Liver (tissue), 8 donors: ENCODE measurements at regions not wholly inside any gene's neighbourhood (a gene's known extent, or its start where the extent isn't known, plus 50 kb on each side); places are given as distances from the start of the nearest gene placed in this dataset.

Source experiments
- DNase-seq: peaks from one replicate; pipeline ENCODE4 v3.0.0-alpha.2; 2017; ENCODE audit warnings: low spot score
- H3K27ac ChIP-seq, 2 donors: one replicate each; pipeline ENCODE4 v1.7.0; 2013; ENCODE audit warnings: inconsistent platforms in 2 of 2, low read length in 2 of 2, control low read depth in 1 of 2, low read depth in 1 of 2, mild to moderate bottlenecking in 1 of 2
- H3K27me3 ChIP-seq, 4 donors: one replicate each; pipeline versions ENCODE4 v1.6.1 to v1.7.0; 2013; ENCODE audit warnings: low read length in 3 of 4, inconsistent platforms in 1 of 4, mild to moderate bottlenecking in 1 of 4, moderate library complexity in 1 of 4; ENCODE audit not compliant: control insufficient read depth in 4 of 4, insufficient read depth in 4 of 4
- H3K36me3 ChIP-seq, 4 donors: one replicate each; pipeline versions ENCODE4 v1.6.1 to v1.7.0; 2013; ENCODE audit warnings: low read length in 3 of 4, mild to moderate bottlenecking in 3 of 4, low read depth in 1 of 4, moderate library complexity in 1 of 4; ENCODE audit not compliant: control insufficient read depth in 4 of 4, insufficient read depth in 3 of 4
- H3K4me1 ChIP-seq, 4 donors: one replicate each; pipeline versions ENCODE4 v1.6.1 to v1.7.0; 2013; ENCODE audit warnings: low read length in 3 of 4, mild to moderate bottlenecking in 3 of 4, moderate library complexity in 1 of 4; ENCODE audit not compliant: control insufficient read depth in 4 of 4, insufficient read depth in 4 of 4
- H3K4me3 ChIP-seq, 3 donors: one replicate each; pipeline versions ENCODE4 v1.6.1 to v1.7.0; 2013; ENCODE audit warnings: low read length in 3 of 3, control low read depth in 1 of 3, low read depth in 1 of 3, mild to moderate bottlenecking in 1 of 3
- H3K9ac ChIP-seq, 2 donors: one replicate each; pipeline ENCODE4 v1.7.0; 2013; ENCODE audit warnings: low read length in 2 of 2, mild to moderate bottlenecking in 2 of 2, moderate library complexity in 2 of 2, control low read depth in 1 of 2, low read depth in 1 of 2
- H3K9me3 ChIP-seq, 4 donors: one replicate each; pipeline versions ENCODE4 v1.6.1 to v1.7.0; 2013; ENCODE audit warnings: low read length in 3 of 4; ENCODE audit not compliant: control insufficient read depth in 4 of 4
- ATF3 ChIP-seq: IDR thresholded peaks from 2 replicates; pipeline ENCODE4 v1.6.1; 2016; ENCODE audit warnings: antibody characterized with exemption
- CTCF ChIP-seq: fragments of 150-350 bp; IDR thresholded peaks from 2 replicates; pipeline ENCODE4 v1.5.1; 2017; ENCODE audit warnings: improper control_type of control experiment, low read depth, low read length; ENCODE audit not compliant: missing input control
- FOXA1 ChIP-seq: IDR thresholded peaks from 2 replicates; pipeline ENCODE4 v1.6.1; 2016; ENCODE audit warnings: antibody characterized with exemption
- FOXA2 ChIP-seq: IDR thresholded peaks from 2 replicates; pipeline ENCODE4 v1.6.1; 2016; ENCODE audit warnings: antibody characterized with exemption
- GABPA ChIP-seq, 2 donors: IDR thresholded peaks in 1 of 2; conservative IDR thresholded peaks in 1 of 2; 2 replicates each; pipeline ENCODE4 v1.6.1; 2016; ENCODE audit warnings: antibody characterized with exemption in 2 of 2, mild to moderate bottlenecking in 1 of 2, moderate library complexity in 1 of 2
- HNF4A ChIP-seq, 2 donors: conservative IDR thresholded peaks; 2 replicates each; pipeline ENCODE4 v1.6.1; 2016; ENCODE audit warnings: antibody characterized with exemption in 2 of 2, mild to moderate bottlenecking in 2 of 2
- HNF4G ChIP-seq: IDR thresholded peaks from 2 replicates; pipeline ENCODE4 v1.6.1; 2016; ENCODE audit warnings: antibody characterized with exemption
- JUND ChIP-seq, 2 donors: IDR thresholded peaks; 2 replicates each; pipeline ENCODE4 v1.6.1; 2016; ENCODE audit warnings: antibody characterized with exemption in 2 of 2
- MAX ChIP-seq: IDR thresholded peaks from 2 replicates; pipeline ENCODE4 v1.6.1; 2016; ENCODE audit warnings: antibody characterized with exemption
- NR2F2 ChIP-seq: IDR thresholded peaks from 2 replicates; pipeline ENCODE4 v1.6.1; 2016; ENCODE audit warnings: antibody characterized with exemption
- RAD21 ChIP-seq, 2 donors: IDR thresholded peaks; 2 replicates each; pipeline ENCODE4 v1.6.1; 2016; ENCODE audit warnings: antibody characterized with exemption in 2 of 2, mild to moderate bottlenecking in 2 of 2
- REST ChIP-seq: IDR thresholded peaks from 2 replicates; pipeline ENCODE4 v1.6.1; 2016; ENCODE audit warnings: antibody characterized with exemption, mild to moderate bottlenecking
- SP1 ChIP-seq: IDR thresholded peaks from 2 replicates; pipeline ENCODE4 v1.6.1; 2018; ENCODE audit warnings: antibody characterized with exemption, mild to moderate bottlenecking
- TAF1 ChIP-seq: conservative IDR thresholded peaks from 2 replicates; pipeline ENCODE4 v1.6.1; 2016; ENCODE audit warnings: antibody characterized with exemption, mild to moderate bottlenecking
- ZBTB33 ChIP-seq: IDR thresholded peaks from 2 replicates; pipeline ENCODE4 v1.6.1; 2016; ENCODE audit warnings: antibody characterized with exemption
- WGBS: extraction: QIAGEN DNeasy Blood & Tissue Kit; methylation state at CpG from one replicate; pipeline ENCODE4 v1.1.7; 2013; 5-methylcytosine and 5-hydroxymethylcytosine counted together
- donor health status: healthy.
- donor health status: healthy.
- donor health status: healthy.
- donor health status: healthy.
- donor health status: healthy.

- DNase-seq, result no peak
- Histone ChIP-seq H3K9ac (no peak overlapping the region), H3K4me3 (no peak overlapping the region), H3K36me3 (no peaks in the 10 kb centered on the region), H3K27me3 (peaks cover 0 to 4% (median 0%) of the 10 kb centered on the region in 4 donors), H3K4me1 (no peaks in the 10 kb centered on the region), H3K9me3 (no peaks in the 10 kb centered on the region), H3K27ac (no peak overlapping the region)
- TF ChIP-seq RAD21 (IDR thresholded peaks at IDR 0.05) (no peak), ZBTB33 (no peak), GABPA (IDR thresholded peaks at IDR 0.05 in 1 of 2, conservative IDR thresholded peaks at IDR 0.05 in 1 of 2) (no peak), HNF4A (conservative IDR thresholded peaks at IDR 0.05) (no peak), JUND (IDR thresholded peaks at IDR 0.05) (no peak), HNF4G (no peak), FOXA1 (no peak), MAX (no peak), NR2F2 (no peak)
- 69% methylated on average over 3 of the region's 3 CpGs for WGBS
Measured at GRCh38 chr5:113817683-113818082, 304.2 kb downstream of the YTHDC2 start.

- TF ChIP-seq FOXA2 (no peak), HNF4A (conservative IDR thresholded peaks at IDR 0.05) (no peak), TAF1 (no peak), ATF3 (no peak), MAX (no peak), CTCF (no peak)
- DNase-seq, result no peak
- Histone ChIP-seq H3K27ac (no peak overlapping the region), H3K4me1 (no peaks in the 10 kb centered on the region), H3K4me3 (no peak overlapping the region), H3K27me3 (no peaks in the 10 kb centered on the region), H3K36me3 (no peaks in the 10 kb centered on the region), H3K9ac (no peak overlapping the region), H3K9me3 (no peaks in the 10 kb centered on the region)
- WGBS, result 60% methylated on average over 3 of the region's 3 CpGs
Measured at GRCh38 chr5:113823696-113824095, 310.2 kb downstream of the YTHDC2 start.

GRCh38 chr5:113824307-113824706 lies 310.8 kb downstream of the YTHDC2 start:
- no peaks in the 10 kb centered on the region for H3K27me3 ChIP-seq
- H3K36me3 ChIP-seq, result no peaks in the 10 kb centered on the region
- no peak overlapping the region for H3K27ac ChIP-seq
- no peak overlapping the region for H3K9ac ChIP-seq
- DNase-seq, result no peak
- 50% methylated on average over 2 of the region's 2 CpGs for WGBS
- no peaks in the 10 kb centered on the region for H3K9me3 ChIP-seq
- TF ChIP-seq SP1 (no peak), RAD21 (IDR thresholded peaks at IDR 0.05) (no peak), REST (no peak), FOXA1 (no peak), GABPA (IDR thresholded peaks at IDR 0.05 in 1 of 2, conservative IDR thresholded peaks at IDR 0.05 in 1 of 2) (no peak), TAF1 (no peak)
- H3K4me3 ChIP-seq, result no peak overlapping the region
- H3K4me1 ChIP-seq, result no peaks in the 10 kb centered on the region
